Neural crest cell (in vitro differentiated cells): ENCODE measurements at regions not wholly inside any gene's neighbourhood (a gene's known extent, or its start where the extent isn't known, plus 50 kb on each side); places are given as distances from the start of the nearest gene placed in this dataset.
A peak's percentile ranks its signal among the peaks of the same experiment; 100 is the strongest.

Source experiments
- DNase-seq: peaks from one replicate; pipeline ENCODE4 v3.0.0; 2021; ENCODE audit warnings: low read depth, mixed read lengths, low spot score
- H3K27ac Mint-ChIP-seq: one replicate; pipeline ENCODE4 v1.8.0; 2021; ENCODE audit warnings: mild to moderate bottlenecking, mixed read lengths; ENCODE audit not compliant: unreplicated experiment
- H3K27me3 Mint-ChIP-seq: 2 replicates; pipeline ENCODE4 v1.8.0; 2021; ENCODE audit warnings: low read depth, mild to moderate bottlenecking, mixed read lengths
- H3K36me3 Mint-ChIP-seq: 2 replicates; pipeline ENCODE4 v1.8.0; 2021; ENCODE audit warnings: low read depth, mild to moderate bottlenecking, mixed read lengths
- H3K4me1 Mint-ChIP-seq: 2 replicates; pipeline ENCODE4 v1.8.0; 2021; ENCODE audit warnings: mixed read lengths
- H3K4me3 Mint-ChIP-seq: one replicate; pipeline ENCODE4 v1.8.0; 2021; ENCODE audit warnings: mild to moderate bottlenecking, mixed read lengths
- H3K9me3 Mint-ChIP-seq: 2 replicates; pipeline ENCODE4 v1.8.0; 2021; ENCODE audit warnings: mixed read lengths
- CTCF ChIP-seq: fragments of 200-600 bp; sonication (generic); conservative IDR thresholded peaks from 2 replicates; pipeline ENCODE4 v1.5.0; 2021; ENCODE audit warnings: antibody characterized with exemption, mild to moderate bottlenecking

DNA sequence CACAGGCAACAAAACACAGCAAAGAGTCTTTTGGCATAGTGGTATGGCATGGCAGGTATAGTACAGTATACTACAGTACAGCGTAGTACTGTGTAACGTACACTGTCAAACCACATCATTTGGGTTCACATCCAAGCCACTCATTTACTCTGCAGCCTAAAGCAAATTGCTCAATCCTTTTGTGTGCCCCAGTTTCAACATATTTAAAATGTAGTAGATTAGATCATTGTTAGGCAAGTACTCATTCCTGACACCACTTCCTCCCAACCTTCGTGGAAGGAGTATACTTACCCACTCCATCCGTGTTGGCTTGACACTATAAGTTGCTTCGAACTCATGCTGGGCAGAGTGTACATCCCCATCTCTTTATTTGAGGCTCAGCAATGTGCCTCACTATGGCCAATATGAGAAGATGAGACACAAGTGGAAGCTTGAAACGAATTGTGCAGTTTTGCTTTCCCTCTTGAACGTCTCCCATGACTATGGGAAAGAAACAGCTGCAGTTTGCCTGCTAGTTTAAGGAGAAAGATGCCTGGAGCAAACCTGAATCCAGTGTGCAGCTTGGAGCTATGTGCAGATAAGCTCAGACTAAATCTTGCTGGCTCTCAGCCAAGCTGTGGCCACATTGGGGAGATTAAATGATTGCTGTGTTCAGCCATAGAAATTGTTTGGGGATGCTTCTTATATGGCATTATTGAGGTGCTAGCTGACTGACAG, 85.7 kb upstream of the TBL1X start:
- no peaks in the 10 kb centered on the region for H3K36me3 Mint-ChIP-seq
- no peaks in the 10 kb centered on the region for H3K27me3 Mint-ChIP-seq
- TF ChIP-seq CTCF, result no peak
- no peak overlapping the region for H3K4me3 Mint-ChIP-seq
- H3K27ac Mint-ChIP-seq, result peak overlapping the region; percentile 50
- DNase-seq, result no peak
- peaks cover 10% of the 10 kb centered on the region for H3K4me1 Mint-ChIP-seq
- H3K9me3 Mint-ChIP-seq, result peaks cover 5% of the 10 kb centered on the region

DNA sequence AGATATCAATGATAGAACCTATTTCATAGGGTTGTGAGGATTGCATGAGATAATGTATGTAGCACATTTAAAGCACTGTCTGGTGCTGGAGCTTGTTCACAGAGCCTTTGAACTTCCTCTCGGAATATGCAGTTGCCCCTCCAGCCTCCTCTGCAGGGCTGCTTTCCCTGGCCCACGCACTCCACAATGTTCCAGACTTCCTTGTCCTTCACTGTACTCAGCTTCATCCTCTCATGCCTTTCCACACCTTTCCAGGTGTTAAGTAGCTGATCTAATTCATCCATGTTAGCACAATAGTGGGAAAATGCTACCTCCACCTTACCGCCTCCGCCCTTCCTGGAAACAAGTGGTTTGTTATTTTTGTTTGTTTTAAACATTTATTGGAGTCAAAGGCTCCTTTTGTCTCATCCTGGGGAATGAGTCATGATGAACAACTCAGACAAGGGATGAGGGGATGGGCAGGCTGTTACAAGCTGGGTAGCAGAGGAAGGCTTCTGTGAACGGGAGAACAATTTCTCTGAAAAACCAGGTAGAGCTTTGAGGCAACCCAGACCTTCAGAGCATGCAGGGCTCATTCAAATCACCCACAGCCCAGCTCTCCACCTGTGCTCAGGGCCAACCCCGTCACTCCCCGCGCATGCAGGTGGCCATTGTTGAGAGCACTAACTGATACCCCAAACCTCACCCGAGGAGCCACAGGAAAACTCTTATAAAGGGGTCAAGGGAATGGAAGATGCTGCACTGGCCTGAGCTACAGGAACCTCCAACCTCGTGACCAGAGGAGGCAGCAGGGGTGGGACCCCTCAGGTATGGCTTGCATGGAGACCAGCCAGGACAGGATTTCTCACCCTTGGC, 84.9 kb upstream of the TBL1X start:
- no peak for DNase-seq
- H3K27ac Mint-ChIP-seq, result no peak overlapping the region
- TF ChIP-seq CTCF, result no peak
- H3K4me3 Mint-ChIP-seq, result no peak overlapping the region
- peaks cover 10% of the 10 kb centered on the region for H3K4me1 Mint-ChIP-seq
- peaks cover 5% of the 10 kb centered on the region for H3K9me3 Mint-ChIP-seq
- no peaks in the 10 kb centered on the region for H3K27me3 Mint-ChIP-seq
- H3K36me3 Mint-ChIP-seq, result no peaks in the 10 kb centered on the region

DNA sequence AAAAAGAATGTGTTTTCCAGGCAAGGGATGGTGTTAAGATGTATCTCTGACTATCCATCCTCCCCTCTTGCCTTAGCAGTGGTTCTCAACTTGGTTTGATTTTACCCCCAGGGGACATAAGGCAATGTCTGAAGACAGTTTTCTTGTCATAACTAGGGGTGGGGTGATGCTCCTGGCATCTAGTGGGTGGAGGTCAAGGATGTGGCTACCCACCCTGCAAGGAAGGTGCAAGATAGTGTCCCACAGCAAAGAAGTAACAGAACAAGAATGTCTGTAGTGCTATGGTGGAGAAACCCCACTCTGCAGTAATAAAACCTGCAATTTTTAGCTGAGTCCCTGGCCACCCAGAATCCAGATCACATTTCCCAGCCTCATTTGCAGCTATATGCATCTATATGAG, 81.2 kb upstream of the TBL1X start:
- H3K27ac Mint-ChIP-seq, result no peak overlapping the region

GRCh38 chrX:9388450-9388849, 76.4 kb upstream of the TBL1X start:
- Mint-ChIP-seq H3K4me3 (no peak overlapping the region), H3K9me3 (peaks cover 2% of the 10 kb centered on the region)

More for the DNA sequence above, 81.2 kb upstream of the TBL1X start:
- Mint-ChIP-seq H3K9me3 (no peaks in the 10 kb centered on the region), H3K4me1 (peaks cover 10% of the 10 kb centered on the region), H3K27me3 (no peaks in the 10 kb centered on the region), H3K4me3 (no peak overlapping the region), H3K36me3 (no peaks in the 10 kb centered on the region)
- TF ChIP-seq CTCF, result no peak
- no peak for DNase-seq

DNA sequence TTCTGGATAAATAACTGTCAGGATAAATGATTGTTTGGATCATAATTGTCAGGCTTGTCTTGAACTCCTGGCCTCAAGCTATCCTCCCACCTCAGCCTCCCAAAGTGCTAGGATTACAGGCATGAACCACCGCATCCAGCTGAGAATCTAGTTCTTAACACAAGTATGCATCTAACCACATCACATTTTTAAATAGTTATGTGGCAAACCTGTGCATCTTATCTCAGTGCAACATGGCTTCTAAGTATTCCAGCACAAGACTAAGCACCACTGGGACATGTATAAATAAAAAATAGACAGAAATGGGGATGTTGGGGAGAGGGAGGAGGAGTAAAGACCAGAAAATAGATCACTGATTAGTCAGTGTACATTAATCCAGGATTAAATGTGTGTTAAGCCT, 74.7 kb upstream of the TBL1X start:
- H3K27ac Mint-ChIP-seq, result no peak overlapping the region
- no peaks in the 10 kb centered on the region for H3K36me3 Mint-ChIP-seq
- TF ChIP-seq CTCF, result no peak
- peaks cover 2% of the 10 kb centered on the region for H3K9me3 Mint-ChIP-seq
- H3K27me3 Mint-ChIP-seq, result no peaks in the 10 kb centered on the region
- peaks cover 5% of the 10 kb centered on the region for H3K4me1 Mint-ChIP-seq
- H3K4me3 Mint-ChIP-seq, result no peak overlapping the region
- DNase-seq, result no peak

More at GRCh38 chrX:9388450-9388849, 76.4 kb upstream of the TBL1X start:
- H3K27me3 Mint-ChIP-seq, result no peaks in the 10 kb centered on the region
- no peak for TF ChIP-seq CTCF
- peaks cover under 1% of the 10 kb centered on the region for H3K4me1 Mint-ChIP-seq
- no peaks in the 10 kb centered on the region for H3K36me3 Mint-ChIP-seq
- DNase-seq, result no peak
- no peak overlapping the region for H3K27ac Mint-ChIP-seq
